ENCODE measurements at regions not wholly inside any gene's neighbourhood (a gene's known extent, or its start where the extent isn't known, plus 50 kb on each side); places are given as distances from the start of the nearest gene placed in this dataset.

- Histone ChIP-seq H3K9me3 (no peaks in the 10 kb centered on the region), H3K27ac (no peak overlapping the region), H3K36me3 (no peaks in the 10 kb centered on the region), H3K27me3 (peaks cover 0 to 17% (median 0%) of the 10 kb centered on the region in 4 donors), H3K4me3 (no peak overlapping the region), H3K4me1 (no peaks in the 10 kb centered on the region)
- 48 to 60% methylated on average over 5 of the region's 5 CpGs for WGBS, 2 donors
- DNase-seq: no peak
- TF ChIP-seq CTCF (IDR thresholded peaks at IDR 0.05): no peak
- TF ChIP-seq POLR2A (IDR thresholded peaks at IDR 0.05): no peak
- intact Hi-C loops (cut with DNase I): no loop called here
These were observed 52.5 kb upstream of the VSTM5 start for GRCh38 chr11:93902921-93903320.

GRCh38 chr11:93903989-93904388 is 53.6 kb upstream of the VSTM5 start:
- WGBS, 2 donors: 0 to 62% methylated on average over 2 to 5 of the region's 6 CpGs
- no peak for DNase-seq
- Histone ChIP-seq H3K4me3 (no peak overlapping the region), H3K27ac (no peak overlapping the region), H3K4me1 (no peaks in the 10 kb centered on the region), H3K36me3 (no peaks in the 10 kb centered on the region), H3K27me3 (peaks cover 0 to 17% (median 0%) of the 10 kb centered on the region in 4 donors), H3K9me3 (no peaks in the 10 kb centered on the region)
- intact Hi-C loops (cut with DNase I): no loop called here
- TF ChIP-seq POLR2A (IDR thresholded peaks at IDR 0.05) (no peak), CTCF (IDR thresholded peaks at IDR 0.05) (no peak)

- Histone ChIP-seq H3K4me1 (no peaks in the 10 kb centered on the region), H3K4me3 (no peak overlapping the region), H3K36me3 (no peaks in the 10 kb centered on the region), H3K27me3 (peaks cover 0 to 17% (median 0%) of the 10 kb centered on the region in 4 donors), H3K27ac (no peak overlapping the region), H3K9me3 (no peaks in the 10 kb centered on the region)
- WGBS, 2 donors: 24 to 35% methylated on average over 2 of the region's 2 CpGs
- intact Hi-C loops (cut with DNase I): no loop called here
- TF ChIP-seq CTCF (IDR thresholded peaks at IDR 0.05): no peak
- TF ChIP-seq POLR2A (IDR thresholded peaks at IDR 0.05): no peak
- DNase-seq: no peak
These were observed 54.3 kb upstream of the VSTM5 start for GRCh38 chr11:93904716-93905115.

GRCh38 chr11:93905384-93905783 is 55.0 kb upstream of the VSTM5 start:
- intact Hi-C loops (cut with DNase I): no loop called here
- WGBS, 2 donors: 73% methylated on average over 3 of the region's 3 CpGs; no CpG with 5 or more reads in 1 of the 2 donors
- Histone ChIP-seq H3K36me3 (no peaks in the 10 kb centered on the region), H3K4me3 (no peak overlapping the region), H3K9me3 (no peaks in the 10 kb centered on the region), H3K27ac (no peak overlapping the region), H3K4me1 (no peaks in the 10 kb centered on the region), H3K27me3 (peaks cover 0 to 17% (median 0%) of the 10 kb centered on the region in 4 donors)
- DNase-seq: no peak
- TF ChIP-seq CTCF (IDR thresholded peaks at IDR 0.05) (no peak), POLR2A (IDR thresholded peaks at IDR 0.05) (no peak)

GRCh38 chr11:93906486-93906885 is 56.1 kb upstream of the VSTM5 start:
- Histone ChIP-seq H3K27me3 (peaks cover 0 to 17% (median 0%) of the 10 kb centered on the region in 4 donors), H3K27ac (no peak overlapping the region), H3K9me3 (no peaks in the 10 kb centered on the region), H3K4me3 (no peak overlapping the region), H3K36me3 (no peaks in the 10 kb centered on the region), H3K4me1 (no peaks in the 10 kb centered on the region)
- intact Hi-C loops (cut with DNase I): no loop called here
- 14 to 25% methylated on average over 2 of the region's 2 CpGs for WGBS, 2 donors
- TF ChIP-seq CTCF (IDR thresholded peaks at IDR 0.05): no peak
- TF ChIP-seq POLR2A (IDR thresholded peaks at IDR 0.05): no peak
- DNase-seq: no peak

Measured in esophagus squamous epithelium (tissue), 5 donors.